Endothelial cell of umbilical vein (primary cell): ENCODE measurements at regions not wholly inside any gene's neighbourhood (a gene's known extent, or its start where the extent isn't known, plus 50 kb on each side); places are given as distances from the start of the nearest gene placed in this dataset.

ENCODE experiments used
- CTCF ChIP-seq, 2 donors: IDR thresholded peaks; 1 replicate in 1 of 2; 2 replicates in 1 of 2; pipeline ENCODE4 v1.5.1; 2011; ENCODE audit warnings: low read length in 2 of 2, mild to moderate bottlenecking in 2 of 2, moderate library complexity in 2 of 2, control low read depth in 1 of 2, inconsistent platforms in 1 of 2, low read depth in 1 of 2; ENCODE audit not compliant: insufficient read depth in 1 of 2; ENCODE audit errors: extremely low read depth in 1 of 2
- EZH2 ChIP-seq: IDR thresholded peaks from 2 replicates; pipeline ENCODE4 v1.6.1; 2012; ENCODE audit warnings: borderline replicate concordance, low read depth, mild to moderate bottlenecking, moderate library complexity, low read length, inconsistent platforms; ENCODE audit not compliant: severe bottlenecking
- JUN ChIP-seq: IDR thresholded peaks from 2 replicates; pipeline ENCODE4 v1.6.1; 2011; ENCODE audit warnings: borderline replicate concordance, low read depth; ENCODE audit not compliant: insufficient read length, insufficient read depth
- MAX ChIP-seq: IDR thresholded peaks from 2 replicates; pipeline ENCODE4 v1.6.1; 2011; ENCODE audit not compliant: insufficient read depth, insufficient read length
- MYC ChIP-seq: IDR thresholded peaks from one replicate; pipeline ENCODE4 v1.6.1; 2011; ENCODE audit warnings: mild to moderate bottlenecking, low read depth, low read length
- POLR2A ChIP-seq: IDR thresholded peaks from 2 replicates; pipeline ENCODE4 v1.6.1; 2012; ENCODE audit warnings: low read depth, mild to moderate bottlenecking, control low read depth, low read length
- POLR2AphosphoS5 ChIP-seq: IDR thresholded peaks from 2 replicates; pipeline ENCODE4 v1.6.1; 2012; ENCODE audit warnings: low read depth, mild to moderate bottlenecking, control low read depth, low read length, moderate library complexity; ENCODE audit not compliant: insufficient read depth

- no peak for TF ChIP-seq CTCF (IDR thresholded peaks at IDR 0.05; ENCODE audit: extremely low read depth in 1 of 2, insufficient read depth in 1 of 2, low read depth in 1 of 2, low read length in 2 of 2)
- TF ChIP-seq EZH2 = no peak
- TF ChIP-seq MAX = no peak
- no peak for TF ChIP-seq POLR2A
- no peak for TF ChIP-seq POLR2AphosphoS5
- TF ChIP-seq JUN = no peak
- TF ChIP-seq MYC = no peak
Observed at GRCh38 chr22:48445113-48445827, 1382.4 kb downstream of the BRD1 start.
